RWPE2 (cell line): ENCODE measurements at regions not wholly inside any gene's neighbourhood (a gene's known extent, or its start where the extent isn't known, plus 50 kb on each side); places are given as distances from the start of the nearest gene placed in this dataset.
A peak's percentile ranks its signal among the peaks of the same experiment; 100 is the strongest.

ENCODE experiments used
- ATAC-seq: fragments of 200-7000 bp; cut with Tn5 transposase; 3 replicates; pipeline ENCODE4 v1.9.1; 2021; ENCODE audit warnings: low read depth
- DNase-seq: peaks from one replicate; pipeline ENCODE4 v3.0.0-alpha.2; 2020; ENCODE audit warnings: low spot score
- H3K27ac ChIP-seq: fragments of 450-650 bp; 2 replicates; pipeline ENCODE4 v1.5.1; 2017; ENCODE audit warnings: mild to moderate bottlenecking; ENCODE audit not compliant: poor library complexity, severe bottlenecking
- H3K27me3 ChIP-seq: fragments of 250-450 bp; sonication (Bioruptor Pico); 2 replicates; pipeline ENCODE4 v1.5.1; 2021; ENCODE audit warnings: mild to moderate bottlenecking, moderate library complexity; ENCODE audit not compliant: insufficient read depth, poor library complexity, severe bottlenecking
- H3K36me3 ChIP-seq: fragments of 250-450 bp; sonication (Bioruptor Pico); 2 replicates; pipeline ENCODE4 v1.5.1; 2020; ENCODE audit warnings: low read depth, mild to moderate bottlenecking, moderate library complexity
- H3K4me1 ChIP-seq: fragments of 250-450 bp; sonication (Bioruptor Pico); 2 replicates; pipeline ENCODE4 v1.5.1; 2021; ENCODE audit warnings: mild to moderate bottlenecking, moderate library complexity; ENCODE audit not compliant: insufficient read depth, poor library complexity, severe bottlenecking
- H3K4me3 ChIP-seq: fragments of 250-450 bp; sonication (Bioruptor Pico); 2 replicates; pipeline ENCODE4 v1.5.1; 2021; ENCODE audit warnings: mild to moderate bottlenecking, moderate library complexity; ENCODE audit not compliant: severe bottlenecking
- H3K9me3 ChIP-seq: fragments of 250-450 bp; sonication (Bioruptor Pico); 2 replicates; pipeline ENCODE4 v1.5.1; 2021; ENCODE audit warnings: mild to moderate bottlenecking, moderate library complexity; ENCODE audit not compliant: severe bottlenecking
- CTCF ChIP-seq: fragments of 450-650 bp; IDR thresholded peaks from one replicate; pipeline ENCODE4 v1.5.1; 2017; ENCODE audit warnings: mild to moderate bottlenecking, moderate library complexity; ENCODE audit not compliant: poor library complexity, severe bottlenecking

- TF ChIP-seq CTCF, result no peak
- H3K36me3 ChIP-seq, result no peaks in the 10 kb centered on the region
- peak overlapping the region; percentile 74 for H3K27ac ChIP-seq
- ATAC-seq (peak; percentile 78), DNase-seq (no peak)
- peaks cover 37% of the 10 kb centered on the region for H3K4me1 ChIP-seq
- H3K9me3 ChIP-seq, result no peaks in the 10 kb centered on the region
- no peaks in the 10 kb centered on the region for H3K27me3 ChIP-seq
- no peak overlapping the region for H3K4me3 ChIP-seq
Observed at GRCh38 chr3:180252683-180253082, 215.9 kb upstream of the PEX5L start.

- peaks cover 37% of the 10 kb centered on the region for H3K4me1 ChIP-seq
- no peaks in the 10 kb centered on the region for H3K36me3 ChIP-seq
- DNase-seq, result no peak
- no peak for TF ChIP-seq CTCF
- no peaks in the 10 kb centered on the region for H3K9me3 ChIP-seq
- H3K27me3 ChIP-seq, result no peaks in the 10 kb centered on the region
- peak overlapping the region; percentile 74 for H3K27ac ChIP-seq
- peak; percentile 56 for ATAC-seq
- H3K4me3 ChIP-seq, result no peak overlapping the region
Observed at GRCh38 chr3:180253283-180253682, 216.5 kb upstream of the PEX5L start.

DNA sequence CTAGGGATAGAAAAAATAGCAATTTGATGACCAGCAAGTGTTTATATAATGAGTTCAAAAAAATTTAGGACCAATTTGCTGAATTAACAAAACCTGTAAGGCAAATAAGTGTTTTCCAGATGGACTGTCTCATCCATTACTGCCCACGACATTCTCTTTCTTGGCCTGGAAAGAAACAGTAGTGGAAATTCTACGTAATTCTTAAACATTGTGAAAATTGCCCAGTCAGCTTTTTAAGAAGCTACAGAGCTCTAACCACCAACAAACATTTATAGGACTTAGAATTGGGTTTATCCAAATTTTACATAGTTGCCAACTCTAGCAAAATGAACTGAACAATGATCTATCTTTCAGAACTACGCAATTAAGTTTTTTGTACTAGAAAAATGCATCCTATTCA is 227.7 kb upstream of the PEX5L start:
- TF ChIP-seq CTCF, result no peak
- Histone ChIP-seq H3K27me3 (no peaks in the 10 kb centered on the region), H3K4me1 (peaks cover 2% of the 10 kb centered on the region), H3K4me3 (no peak overlapping the region), H3K27ac (no peak overlapping the region), H3K9me3 (peaks cover 2% of the 10 kb centered on the region), H3K36me3 (no peaks in the 10 kb centered on the region)
- no peak for ATAC-seq
- DNase-seq, result no peak

GRCh38 chr3:180265551-180265950 is 228.8 kb upstream of the PEX5L start:
- DNase-seq, result no peak
- Histone ChIP-seq H3K36me3 (no peaks in the 10 kb centered on the region), H3K4me3 (no peak overlapping the region), H3K4me1 (peaks cover 2% of the 10 kb centered on the region), H3K27ac (no peak overlapping the region), H3K27me3 (no peaks in the 10 kb centered on the region), H3K9me3 (no peaks in the 10 kb centered on the region)
- no peak for ATAC-seq
- no peak for TF ChIP-seq CTCF

- Histone ChIP-seq H3K4me3 (no peak overlapping the region), H3K9me3 (no peaks in the 10 kb centered on the region), H3K27ac (no peak overlapping the region), H3K36me3 (no peaks in the 10 kb centered on the region), H3K27me3 (no peaks in the 10 kb centered on the region), H3K4me1 (peaks cover 2% of the 10 kb centered on the region)
- ATAC-seq (no peak; the same call in 2 of the 3 replicates), DNase-seq (no peak)
- TF ChIP-seq CTCF, result no peak
Observed at GRCh38 chr3:180267202-180267843, 230.6 kb upstream of the PEX5L start.
